ENCODE measurements at regions not wholly inside any gene's neighbourhood (a gene's known extent, or its start where the extent isn't known, plus 50 kb on each side); places are given as distances from the start of the nearest gene placed in this dataset.

DNA sequence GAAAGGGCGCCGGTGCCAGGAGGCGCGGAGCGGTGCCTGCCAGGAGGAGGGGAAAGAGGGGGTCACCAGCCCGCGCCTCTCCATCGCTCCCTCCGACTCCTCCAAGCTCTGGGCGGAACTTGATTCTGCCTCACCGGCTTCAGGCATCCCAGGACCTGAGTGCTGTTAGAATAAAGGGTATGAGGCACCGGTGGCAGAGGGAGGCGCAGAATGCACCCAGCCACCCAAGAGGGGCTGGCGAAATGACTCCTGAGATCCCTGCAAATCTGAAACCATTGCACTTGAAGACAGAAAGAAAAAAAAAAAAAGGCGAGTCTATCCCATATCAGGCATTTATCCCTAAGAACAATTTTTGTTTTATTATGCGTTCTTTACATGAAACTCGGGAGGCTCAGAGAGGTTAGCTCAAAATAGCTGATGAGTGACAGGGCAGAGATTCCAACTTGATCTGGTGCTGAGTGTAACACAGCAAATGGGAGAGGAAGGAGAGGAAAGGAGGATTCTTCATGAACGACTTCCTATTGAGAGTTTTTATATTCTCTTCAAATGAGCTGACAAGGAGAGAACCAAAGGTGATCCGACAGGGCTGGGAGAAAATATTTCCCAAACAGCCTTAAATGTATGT, 157.0 kb upstream of the FRMD4B start:
- no peak overlapping the region for H3K4me3 ChIP-seq (ENCODE audit: low read depth, low read length)
- TF ChIP-seq, protein P1, sequence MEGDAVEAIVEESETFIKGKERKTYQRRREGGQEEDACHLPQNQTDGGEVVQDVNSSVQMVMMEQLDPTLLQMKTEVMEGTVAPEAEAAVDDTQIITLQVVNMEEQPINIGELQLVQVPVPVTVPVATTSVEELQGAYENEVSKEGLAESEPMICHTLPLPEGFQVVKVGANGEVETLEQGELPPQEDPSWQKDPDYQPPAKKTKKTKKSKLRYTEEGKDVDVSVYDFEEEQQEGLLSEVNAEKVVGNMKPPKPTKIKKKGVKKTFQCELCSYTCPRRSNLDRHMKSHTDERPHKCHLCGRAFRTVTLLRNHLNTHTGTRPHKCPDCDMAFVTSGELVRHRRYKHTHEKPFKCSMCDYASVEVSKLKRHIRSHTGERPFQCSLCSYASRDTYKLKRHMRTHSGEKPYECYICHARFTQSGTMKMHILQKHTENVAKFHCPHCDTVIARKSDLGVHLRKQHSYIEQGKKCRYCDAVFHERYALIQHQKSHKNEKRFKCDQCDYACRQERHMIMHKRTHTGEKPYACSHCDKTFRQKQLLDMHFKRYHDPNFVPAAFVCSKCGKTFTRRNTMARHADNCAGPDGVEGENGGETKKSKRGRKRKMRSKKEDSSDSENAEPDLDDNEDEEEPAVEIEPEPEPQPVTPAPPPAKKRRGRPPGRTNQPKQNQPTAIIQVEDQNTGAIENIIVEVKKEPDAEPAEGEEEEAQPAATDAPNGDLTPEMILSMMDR (IDR thresholded peaks at IDR 0.05; ENCODE audit: insufficient read depth, low read depth, low read length, missing control alignments), result no peak
- no peak for DNase-seq (ENCODE audit: low read depth)

DNA sequence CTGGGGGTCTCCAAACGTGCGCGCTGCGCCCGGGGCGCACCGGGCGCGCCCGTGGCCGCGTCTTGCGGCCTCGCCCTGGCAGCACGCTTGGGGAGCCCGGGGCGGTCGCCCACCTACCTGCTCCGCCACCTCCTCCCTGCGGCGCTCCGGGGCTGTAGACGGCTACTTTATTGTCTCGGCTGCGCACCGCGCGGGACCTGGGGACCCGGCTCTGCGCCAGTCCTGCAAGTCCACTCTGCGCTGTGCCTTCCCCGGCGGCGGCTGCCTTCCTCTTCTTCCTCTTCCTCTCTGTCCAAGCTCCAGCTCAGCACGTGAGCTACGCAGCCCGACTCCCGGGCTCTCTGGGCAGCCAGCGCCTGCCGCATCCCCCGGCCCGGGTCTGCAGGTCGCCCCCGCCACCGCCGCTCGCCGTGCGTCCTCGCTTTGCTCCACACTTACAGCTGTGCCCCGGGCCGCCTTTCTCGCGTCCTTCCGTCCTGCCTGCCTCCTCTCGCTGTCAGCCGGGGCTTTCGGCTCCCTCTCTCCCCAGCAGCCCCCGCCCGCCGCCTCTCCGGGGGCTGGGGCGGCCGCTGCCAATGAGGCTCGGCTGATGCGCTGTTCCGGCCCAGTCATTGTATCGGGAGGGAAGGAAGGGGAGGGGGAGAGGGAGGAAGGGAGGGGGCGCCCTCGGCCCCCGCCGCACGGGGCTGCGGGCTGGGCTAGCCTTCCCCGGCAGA, 156.4 kb upstream of the FRMD4B start:
- no peak for DNase-seq (ENCODE audit: low read depth)
- no peak overlapping the region for H3K4me3 ChIP-seq (ENCODE audit: low read depth, low read length)
- TF ChIP-seq, protein P1 (IDR thresholded peaks at IDR 0.05; ENCODE audit: insufficient read depth, low read depth, low read length, missing control alignments), result no peak

DNA sequence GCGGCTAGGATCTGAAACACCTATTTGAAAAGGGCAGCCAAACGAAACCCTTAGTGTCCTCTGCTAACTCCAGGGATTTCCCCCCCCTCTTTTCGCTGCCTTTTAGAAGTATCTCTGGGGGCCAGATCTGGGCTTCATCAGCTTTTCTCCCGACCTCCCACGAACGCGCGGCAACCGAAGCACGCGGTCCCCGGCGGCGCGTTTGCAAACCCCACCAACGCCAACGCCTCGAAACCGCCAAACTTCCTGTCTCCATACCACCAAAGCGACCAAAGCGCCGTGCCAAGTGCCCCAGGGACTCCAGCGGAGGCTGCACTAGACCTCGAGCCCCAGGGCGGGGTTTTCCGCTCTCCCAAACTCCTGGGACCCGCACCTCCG, 155.8 kb upstream of the FRMD4B start:
- TF ChIP-seq, protein P1 (IDR thresholded peaks at IDR 0.05; ENCODE audit: insufficient read depth, low read depth, low read length, missing control alignments), result no peak
- DNase-seq (ENCODE audit: low read depth), result no peak
- H3K4me3 ChIP-seq (ENCODE audit: low read depth, low read length), result no peak overlapping the region

DNA sequence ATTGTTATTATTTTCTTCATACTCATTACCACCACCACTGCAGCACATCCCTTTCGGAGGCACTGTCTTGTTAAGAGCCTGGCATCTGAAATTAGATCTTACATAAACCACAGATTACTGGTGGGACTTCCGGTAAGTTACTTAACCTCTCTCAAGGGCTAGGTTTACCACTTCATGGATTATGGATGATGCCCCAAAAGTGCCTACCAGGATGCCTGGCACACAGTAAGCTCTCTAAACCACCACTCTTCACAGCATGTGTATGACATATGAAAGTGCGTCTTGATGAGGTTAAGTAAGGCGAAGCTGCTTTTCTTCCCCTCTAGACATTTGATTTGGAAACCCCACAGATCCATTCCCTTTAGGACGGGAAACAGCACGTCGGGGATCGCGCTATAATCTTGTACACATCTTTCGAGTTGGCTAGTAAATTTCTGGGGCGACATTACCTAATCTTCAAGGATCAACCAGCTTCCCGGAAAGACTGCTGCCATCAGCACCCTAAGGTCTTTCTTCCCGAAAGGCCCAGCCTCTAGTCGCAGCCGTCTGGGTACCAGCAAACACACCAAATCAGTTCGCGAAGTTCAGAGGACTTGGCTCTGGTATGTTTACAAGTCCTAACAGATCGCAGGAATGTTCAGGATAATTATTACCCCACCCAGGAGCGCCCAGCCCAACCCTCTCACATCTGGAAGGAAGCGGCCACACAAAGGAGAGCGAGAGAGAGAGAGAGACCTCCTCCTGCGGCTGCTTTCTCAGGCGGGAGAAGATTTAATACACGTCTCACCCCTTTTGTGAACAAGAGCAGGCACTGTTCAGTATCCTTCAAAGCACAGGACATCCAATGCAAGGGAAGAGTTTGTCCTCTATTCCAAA, 155.1 kb upstream of the FRMD4B start:
- TF ChIP-seq, protein P1 (IDR thresholded peaks at IDR 0.05; ENCODE audit: insufficient read depth, low read depth, low read length, missing control alignments), result no peak
- DNase-seq (ENCODE audit: low read depth), result no peak
- H3K4me3 ChIP-seq (ENCODE audit: low read depth, low read length), result no peak overlapping the region

DNA sequence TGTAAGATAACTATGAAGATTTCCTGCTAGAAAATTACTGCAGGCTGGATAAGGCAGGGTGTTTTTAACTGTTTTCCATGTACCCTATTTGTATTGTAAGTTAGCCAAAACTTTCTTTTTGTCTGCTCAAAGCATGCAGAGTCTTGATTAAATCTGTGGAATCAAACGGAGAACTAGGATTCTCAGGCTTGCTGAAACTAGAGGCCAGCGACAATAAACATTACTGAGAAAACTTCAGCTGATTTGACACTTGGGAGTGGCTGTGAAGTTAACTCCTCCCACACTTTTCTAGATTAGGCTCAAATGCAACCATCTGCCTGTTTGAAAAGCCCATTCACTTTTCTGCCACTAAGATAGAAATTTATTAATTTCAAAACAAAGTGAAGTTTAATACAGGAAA, 153.2 kb upstream of the FRMD4B start:
- TF ChIP-seq, protein P1 (IDR thresholded peaks at IDR 0.05; ENCODE audit: insufficient read depth, low read depth, low read length, missing control alignments), result no peak
- DNase-seq (ENCODE audit: low read depth), result no peak
- H3K4me3 ChIP-seq (ENCODE audit: low read depth, low read length), result no peak overlapping the region

DNA sequence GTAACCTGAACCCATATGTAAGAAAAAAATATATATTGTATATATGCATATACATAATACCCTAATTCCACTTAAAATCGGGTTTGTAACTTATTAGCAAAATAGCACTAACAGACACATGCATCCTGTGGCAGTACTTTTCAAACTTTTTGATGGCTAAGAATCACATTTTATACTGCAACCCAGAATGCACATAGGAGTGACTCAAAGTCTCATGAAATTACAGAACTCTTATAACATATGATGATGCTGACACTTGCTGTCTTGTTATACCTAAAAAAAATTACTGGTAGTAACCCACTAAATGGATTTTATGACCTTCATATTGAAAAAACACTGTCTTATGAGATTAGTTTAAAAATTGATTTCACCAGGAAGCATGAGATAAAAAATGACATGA, 152.4 kb upstream of the FRMD4B start:
- DNase-seq (ENCODE audit: low read depth), result no peak
- no peak overlapping the region for H3K4me3 ChIP-seq (ENCODE audit: low read depth, low read length)
- TF ChIP-seq, protein P1 (IDR thresholded peaks at IDR 0.05; ENCODE audit: insufficient read depth, low read depth, low read length, missing control alignments), result no peak
